VCaP (cell line): ENCODE measurements at regions not wholly inside any gene's neighbourhood (a gene's known extent, or its start where the extent isn't known, plus 50 kb on each side); places are given as distances from the start of the nearest gene placed in this dataset.

ENCODE experiments used
- H3K27ac ChIP-seq: fragments of 450-650 bp; 2 replicates; pipeline ENCODE4 v1.5.1; 2017
- CTCF ChIP-seq: fragments of 450-650 bp; conservative IDR thresholded peaks from 2 replicates; pipeline ENCODE4 v1.5.1; 2017; ENCODE audit warnings: mild to moderate bottlenecking, moderate library complexity

GRCh38 chr6:91501930-91502329 lies 915.1 kb upstream of the MAP3K7 start:
- no peak overlapping the region for H3K27ac ChIP-seq
- no peak for TF ChIP-seq CTCF

- H3K27ac ChIP-seq = no peak overlapping the region
- no peak for TF ChIP-seq CTCF
Observed at GRCh38 chr6:91500689-91501303, 913.9 kb upstream of the MAP3K7 start.

- TF ChIP-seq CTCF = no peak
- H3K27ac ChIP-seq = no peak overlapping the region
Observed at GRCh38 chr6:91498576-91498975, 911.7 kb upstream of the MAP3K7 start.

GRCh38 chr6:91497770-91498169 lies 910.9 kb upstream of the MAP3K7 start:
- no peak overlapping the region for H3K27ac ChIP-seq
- no peak for TF ChIP-seq CTCF

GRCh38 chr6:91490671-91491301 lies 903.9 kb upstream of the MAP3K7 start:
- TF ChIP-seq CTCF = no peak
- no peak overlapping the region for H3K27ac ChIP-seq

- no peak for TF ChIP-seq CTCF
- no peak overlapping the region for H3K27ac ChIP-seq
Observed at GRCh38 chr6:91487696-91488392, 901.0 kb upstream of the MAP3K7 start.

- no peak for TF ChIP-seq CTCF
- no peak overlapping the region for H3K27ac ChIP-seq
Observed at GRCh38 chr6:91486200-91486599, 899.3 kb upstream of the MAP3K7 start.
